Bronchial epithelial cell (primary cell): ENCODE measurements at regions not wholly inside any gene's neighbourhood (a gene's known extent, or its start where the extent isn't known, plus 50 kb on each side); places are given as distances from the start of the nearest gene placed in this dataset.

Experiments
- DNase-seq: peaks from one replicate; pipeline ENCODE4 v3.0.0-alpha.2; 2010; ENCODE audit warnings: low read depth
- FAIRE-seq: peaks from 2 replicates; lab custom pipeline; 2011; peaks lifted over from hg19 to GRCh38; lab: Jason Lieb, UNC
- H3K27me3 ChIP-seq: 2 replicates; pipeline ENCODE4 v1.5.1; 2011; ENCODE audit warnings: low read length; ENCODE audit not compliant: control insufficient read depth, insufficient read depth
- H3K36me3 ChIP-seq: 2 replicates; pipeline ENCODE4 v1.5.1; 2011; ENCODE audit warnings: low read length; ENCODE audit not compliant: control insufficient read depth, insufficient read depth
- H3K4me3 ChIP-seq: 2 replicates; pipeline ENCODE4 v1.5.1; 2011; ENCODE audit warnings: mild to moderate bottlenecking, low read depth, low read length, control low read depth
- CTCF ChIP-seq: IDR thresholded peaks from 2 replicates; pipeline ENCODE4 v1.5.1; 2011; ENCODE audit warnings: mild to moderate bottlenecking, moderate library complexity, low read length, control low read depth, inconsistent platforms; ENCODE audit not compliant: insufficient read depth, severe bottlenecking

DNA sequence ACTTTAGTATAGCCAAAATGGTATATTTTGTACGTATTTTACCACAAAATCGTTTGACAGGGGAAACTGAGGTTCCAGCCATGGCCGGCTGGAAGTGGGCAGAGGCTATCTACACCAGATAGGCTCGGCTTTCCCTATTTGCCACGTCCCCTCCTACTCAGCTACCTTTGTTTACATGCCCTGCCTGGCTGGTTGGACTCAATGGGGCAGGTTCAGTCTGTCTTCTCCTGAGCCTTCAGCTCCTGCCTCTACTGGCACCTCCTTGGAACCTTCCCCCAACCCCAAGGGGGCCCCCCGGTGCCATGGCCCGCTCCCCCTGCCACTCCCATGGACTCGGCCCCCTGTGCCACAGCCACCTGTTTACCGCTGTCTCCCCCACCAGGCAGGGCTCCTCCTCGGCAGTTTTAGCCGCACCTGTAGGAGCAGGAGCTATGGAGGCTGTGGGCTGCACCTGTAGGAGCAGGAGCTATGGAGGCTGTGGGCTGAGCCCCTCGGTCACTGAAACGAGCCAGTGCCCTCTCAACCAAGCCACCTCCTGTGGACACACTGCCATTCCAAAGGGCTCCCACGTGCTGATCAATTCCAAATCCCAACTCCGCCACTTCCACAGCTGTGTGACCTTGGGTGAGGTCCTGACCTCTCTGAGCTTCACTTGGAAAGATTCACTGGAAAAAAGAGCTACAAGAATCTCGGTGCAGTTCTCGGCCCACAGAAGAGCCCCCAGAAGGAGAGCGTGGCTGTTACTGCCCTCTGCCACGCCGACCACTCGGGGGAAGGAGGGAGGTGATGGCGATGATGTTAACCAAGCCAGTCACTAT lies 62.2 kb downstream of the NCOR2 start:
- Histone ChIP-seq H3K4me3 (no peak overlapping the region), H3K27me3 (no peaks in the 10 kb centered on the region), H3K36me3 (peaks cover 2% of the 10 kb centered on the region)
- TF ChIP-seq CTCF, result no peak
- no peak for DNase-seq
- no peak for FAIRE-seq

DNA sequence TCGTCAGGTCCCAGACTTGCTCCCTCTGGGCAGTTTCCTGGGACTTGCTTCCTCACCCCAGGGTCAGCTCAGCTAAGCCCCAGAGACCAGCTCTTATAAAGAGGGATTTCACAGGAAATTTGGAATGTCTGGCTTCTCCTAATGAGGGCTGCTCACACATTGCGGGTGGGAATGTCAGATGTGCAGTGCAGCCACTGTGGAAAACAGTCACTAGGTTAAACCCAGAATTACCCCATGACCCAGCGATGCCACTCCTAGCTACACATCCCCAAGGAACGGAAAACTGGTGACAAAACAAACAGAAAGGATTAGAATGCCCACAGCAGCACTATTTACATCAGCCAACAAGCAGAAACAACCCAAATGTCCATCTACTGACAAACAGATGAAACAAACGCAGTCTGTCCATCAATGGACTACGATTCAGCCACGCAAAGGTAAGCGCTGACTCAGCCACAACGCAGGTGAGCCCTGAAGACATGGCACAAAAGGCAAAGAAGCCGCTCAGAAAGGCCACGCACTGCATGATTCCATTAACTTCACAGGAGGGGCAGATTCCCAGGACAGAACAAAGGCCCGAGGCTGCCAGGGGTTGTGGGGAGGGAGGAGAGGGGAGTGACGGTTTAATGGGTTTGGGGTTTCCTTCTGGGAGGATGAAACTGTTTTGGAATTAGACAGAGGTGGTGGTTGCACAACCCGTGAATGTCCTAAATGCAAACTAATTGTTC lies 63.0 kb downstream of the NCOR2 start:
- FAIRE-seq (peak; percentile 76), DNase-seq (no peak)
- no peak overlapping the region for H3K4me3 ChIP-seq
- peaks cover 2% of the 10 kb centered on the region for H3K36me3 ChIP-seq
- H3K27me3 ChIP-seq, result no peaks in the 10 kb centered on the region
- no peak for TF ChIP-seq CTCF

- Histone ChIP-seq H3K4me3 (no peak overlapping the region), H3K27me3 (no peaks in the 10 kb centered on the region), H3K36me3 (peaks cover 2% of the 10 kb centered on the region)
- TF ChIP-seq CTCF, result no peak
- FAIRE-seq (no peak), DNase-seq (no peak)
These were observed 64.1 kb downstream of the NCOR2 start for GRCh38 chr12:124503305-124503704.

DNA sequence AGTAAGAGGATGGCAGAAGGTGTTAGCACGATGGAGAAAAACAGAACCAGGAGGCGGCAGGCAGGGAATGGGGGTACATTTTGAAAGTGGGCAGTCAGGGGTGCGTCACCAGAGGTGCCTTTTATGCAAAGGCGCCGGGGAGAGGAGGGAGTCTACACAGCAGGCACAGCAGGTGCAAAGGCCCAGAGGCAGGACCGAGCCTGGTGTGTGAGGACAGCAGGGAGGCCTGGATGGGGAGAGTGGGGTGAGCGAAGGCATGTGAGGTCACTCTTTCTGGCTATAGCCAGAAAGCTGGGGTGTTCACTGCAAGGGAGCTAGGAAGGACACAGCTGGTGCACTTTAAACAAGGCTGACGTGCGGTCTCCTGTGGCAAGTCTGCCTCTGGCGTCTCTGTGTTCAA lies 65.0 kb downstream of the NCOR2 start:
- Histone ChIP-seq H3K27me3 (no peaks in the 10 kb centered on the region), H3K4me3 (no peak overlapping the region), H3K36me3 (peaks cover 3% of the 10 kb centered on the region)
- no peak for TF ChIP-seq CTCF
- FAIRE-seq (no peak), DNase-seq (no peak)

GRCh38 chr12:124501827-124502226 lies 65.6 kb downstream of the NCOR2 start:
- DNase-seq (no peak), FAIRE-seq (no peak)
- H3K27me3 ChIP-seq, result no peaks in the 10 kb centered on the region
- no peak for TF ChIP-seq CTCF
- H3K4me3 ChIP-seq, result no peak overlapping the region
- peaks cover 3% of the 10 kb centered on the region for H3K36me3 ChIP-seq
